Esophagus squamous epithelium (tissue), 4 donors: ENCODE measurements at regions not wholly inside any gene's neighbourhood (a gene's known extent, or its start where the extent isn't known, plus 50 kb on each side); places are given as distances from the start of the nearest gene placed in this dataset.

Experiments
- POLR2A ChIP-seq, 4 donors: fragments of 450-650 bp; IDR thresholded peaks; one replicate each; pipeline ENCODE4 v1.6.1; 2017; ENCODE audit warnings: antibody characterized with exemption in 4 of 4, mild to moderate bottlenecking in 4 of 4, moderate library complexity in 3 of 4
- TF ChIP-seq, protein P1 (sequence below), 6 experiments: fragments of 450-650 bp in 4 of 6; fragments of 200-600 bp in 2 of 6; sonication (generic) in 2 of 6; IDR thresholded peaks; one replicate each; pipeline ENCODE4 v1.5.1; 2016 to 2019; ENCODE audit warnings: antibody characterized with exemption in 6 of 6, mild to moderate bottlenecking in 4 of 6, moderate library complexity in 4 of 6

DNA sequence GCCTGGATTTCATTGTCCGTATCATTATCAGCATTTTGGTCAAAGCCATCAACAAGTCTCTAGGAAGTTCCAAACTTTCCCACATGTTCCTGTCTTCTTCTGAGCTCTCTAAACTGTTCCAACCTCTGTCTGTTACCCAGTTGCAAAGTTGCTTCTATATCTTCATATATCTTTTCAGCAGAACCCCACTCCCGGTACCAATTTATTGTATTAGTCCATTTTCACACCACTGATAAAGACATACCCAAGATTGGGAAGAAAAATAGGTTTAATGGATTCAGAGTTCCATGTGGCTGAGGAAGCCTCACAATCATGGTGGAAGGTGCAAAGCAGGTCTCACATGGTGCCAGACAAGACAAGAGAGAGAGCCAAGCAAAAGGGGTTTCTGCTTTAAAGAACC lies 293.2 kb downstream of the EPM2A start:
- no peak for TF ChIP-seq POLR2A (IDR thresholded peaks at IDR 0.05)
- TF ChIP-seq, protein P1, sequence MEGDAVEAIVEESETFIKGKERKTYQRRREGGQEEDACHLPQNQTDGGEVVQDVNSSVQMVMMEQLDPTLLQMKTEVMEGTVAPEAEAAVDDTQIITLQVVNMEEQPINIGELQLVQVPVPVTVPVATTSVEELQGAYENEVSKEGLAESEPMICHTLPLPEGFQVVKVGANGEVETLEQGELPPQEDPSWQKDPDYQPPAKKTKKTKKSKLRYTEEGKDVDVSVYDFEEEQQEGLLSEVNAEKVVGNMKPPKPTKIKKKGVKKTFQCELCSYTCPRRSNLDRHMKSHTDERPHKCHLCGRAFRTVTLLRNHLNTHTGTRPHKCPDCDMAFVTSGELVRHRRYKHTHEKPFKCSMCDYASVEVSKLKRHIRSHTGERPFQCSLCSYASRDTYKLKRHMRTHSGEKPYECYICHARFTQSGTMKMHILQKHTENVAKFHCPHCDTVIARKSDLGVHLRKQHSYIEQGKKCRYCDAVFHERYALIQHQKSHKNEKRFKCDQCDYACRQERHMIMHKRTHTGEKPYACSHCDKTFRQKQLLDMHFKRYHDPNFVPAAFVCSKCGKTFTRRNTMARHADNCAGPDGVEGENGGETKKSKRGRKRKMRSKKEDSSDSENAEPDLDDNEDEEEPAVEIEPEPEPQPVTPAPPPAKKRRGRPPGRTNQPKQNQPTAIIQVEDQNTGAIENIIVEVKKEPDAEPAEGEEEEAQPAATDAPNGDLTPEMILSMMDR (IDR thresholded peaks at IDR 0.05), result no peak
